SK-N-DZ (cell line): ENCODE measurements at regions not wholly inside any gene's neighbourhood (a gene's known extent, or its start where the extent isn't known, plus 50 kb on each side); places are given as distances from the start of the nearest gene placed in this dataset.

ENCODE experiments used
- DNase-seq: peaks from one replicate; pipeline ENCODE4 v3.0.0-alpha.2; 2015; ENCODE audit warnings: low spot score

GRCh38 chr6:140048202-140048790, 673.8 kb upstream of the CITED2 start:
- DNase-seq, result no peak

- no peak for DNase-seq
These were observed 672.9 kb upstream of the CITED2 start for GRCh38 chr6:140047321-140047720.

- DNase-seq, result no peak
These were observed 671.7 kb upstream of the CITED2 start for GRCh38 chr6:140046016-140046632.

- no peak for DNase-seq
These were observed 670.7 kb upstream of the CITED2 start for GRCh38 chr6:140045116-140045515.

- no peak for DNase-seq
These were observed 670.2 kb upstream of the CITED2 start for GRCh38 chr6:140044626-140045025.

GRCh38 chr6:140043762-140044378, 669.4 kb upstream of the CITED2 start:
- DNase-seq, result no peak

- no peak for DNase-seq
These were observed 668.9 kb upstream of the CITED2 start for GRCh38 chr6:140043357-140043756.

- no peak for DNase-seq
These were observed 667.3 kb upstream of the CITED2 start for GRCh38 chr6:140041571-140042332.

- DNase-seq, result no peak
These were observed 666.6 kb upstream of the CITED2 start for GRCh38 chr6:140041056-140041455.

GRCh38 chr6:140040396-140040795, 665.9 kb upstream of the CITED2 start:
- no peak for DNase-seq

- DNase-seq, result no peak
These were observed 664.9 kb upstream of the CITED2 start for GRCh38 chr6:140039364-140039763.

GRCh38 chr6:140036196-140036595, 661.7 kb upstream of the CITED2 start:
- no peak for DNase-seq

GRCh38 chr6:140032189-140032588, 657.7 kb upstream of the CITED2 start:
- DNase-seq, result no peak

- no peak for DNase-seq
These were observed 655.1 kb upstream of the CITED2 start for GRCh38 chr6:140029551-140029950.

- DNase-seq, result no peak
These were observed 652.8 kb upstream of the CITED2 start for GRCh38 chr6:140027219-140027618.

- no peak for DNase-seq
These were observed 652.1 kb upstream of the CITED2 start for GRCh38 chr6:140026546-140026945.

- DNase-seq, result no peak
These were observed 650.7 kb upstream of the CITED2 start for GRCh38 chr6:140025171-140025570.

GRCh38 chr6:140020207-140020791, 645.9 kb upstream of the CITED2 start:
- DNase-seq, result no peak

- no peak for DNase-seq
These were observed 644.1 kb upstream of the CITED2 start for GRCh38 chr6:140018588-140018987.

GRCh38 chr6:140017470-140017869, 643.0 kb upstream of the CITED2 start:
- DNase-seq, result no peak

- no peak for DNase-seq
These were observed 637.7 kb upstream of the CITED2 start for GRCh38 chr6:140012150-140012549.

GRCh38 chr6:140011537-140011936, 637.1 kb upstream of the CITED2 start:
- no peak for DNase-seq
